Upper lobe of left lung (tissue), 4 donors: ENCODE measurements at regions not wholly inside any gene's neighbourhood (a gene's known extent, or its start where the extent isn't known, plus 50 kb on each side); places are given as distances from the start of the nearest gene placed in this dataset.

ENCODE experiments used
- CTCF ChIP-seq, 6 experiments: fragments of 450-650 bp in 4 of 6; fragments of 200-600 bp in 2 of 6; sonication (generic) in 2 of 6; IDR thresholded peaks; one replicate each; pipeline ENCODE4 v1.5.1; 2016 to 2019; ENCODE audit warnings: antibody characterized with exemption in 6 of 6
- POLR2A ChIP-seq, 4 donors: fragments of 450-650 bp; IDR thresholded peaks; one replicate each; pipeline ENCODE4 v1.5.1; 2016 to 2017; ENCODE audit warnings: antibody characterized with exemption in 4 of 4, mild to moderate bottlenecking in 2 of 4
- POLR2AphosphoS5 ChIP-seq, 2 donors: sonication (generic); formaldehyde crosslinking; IDR thresholded peaks; one replicate each; pipeline ENCODE4 v1.5.1; 2017; ENCODE audit warnings: antibody characterized with exemption in 2 of 2

- TF ChIP-seq POLR2A (IDR thresholded peaks at IDR 0.05) (no peak), POLR2AphosphoS5 (IDR thresholded peaks at IDR 0.05) (no peak), CTCF (IDR thresholded peaks at IDR 0.05) (no peak)
These were observed 753.0 kb upstream of the NDST4 start for GRCh38 chr4:115866364-115866896.
